OCI-M2 (cell line): ENCODE measurements at regions not wholly inside any gene's neighbourhood (a gene's known extent, or its start where the extent isn't known, plus 50 kb on each side); places are given as distances from the start of the nearest gene placed in this dataset.
"Not testable (repeated sequence)": the region's sequence is repeated elsewhere in the genome, so short reads cannot be mapped to it uniquely, and the experiment has no call there.

Source experiments
- DNase-seq: peaks from one replicate; lab custom pipeline; 2025; ENCODE audit not compliant: unreplicated experiment; lab: John Stamatoyannopoulos, UW

- not testable (repeated sequence) for DNase-seq
Observed at GRCh38 chr5:92255605-92256004, 872.5 kb upstream of the ARRDC3 start.

GRCh38 chr5:92248518-92248917, 865.4 kb upstream of the ARRDC3 start:
- DNase-seq = no peak

- DNase-seq = no peak
Observed at GRCh38 chr5:92242170-92242569, 859.1 kb upstream of the ARRDC3 start.

GRCh38 chr5:92237896-92238295, 854.8 kb upstream of the ARRDC3 start:
- no peak for DNase-seq

- DNase-seq = no peak
Observed at GRCh38 chr5:92222449-92222848, 839.3 kb upstream of the ARRDC3 start.

GRCh38 chr5:92216852-92217251, 833.7 kb upstream of the ARRDC3 start:
- DNase-seq = not testable (repeated sequence)

GRCh38 chr5:92215116-92215515, 832.0 kb upstream of the ARRDC3 start:
- no peak for DNase-seq

- DNase-seq = no peak
Observed at GRCh38 chr5:92208265-92208664, 825.1 kb upstream of the ARRDC3 start.

GRCh38 chr5:92207151-92207550, 824.0 kb upstream of the ARRDC3 start:
- no peak for DNase-seq

- no peak for DNase-seq
Observed at GRCh38 chr5:92206681-92207080, 823.6 kb upstream of the ARRDC3 start.

GRCh38 chr5:92199035-92199434, 815.9 kb upstream of the ARRDC3 start:
- DNase-seq = not testable (repeated sequence)

GRCh38 chr5:92181656-92182055, 798.5 kb upstream of the ARRDC3 start:
- DNase-seq = no peak

GRCh38 chr5:92180391-92180790, 797.3 kb upstream of the ARRDC3 start:
- no peak for DNase-seq

- DNase-seq = no peak
Observed at GRCh38 chr5:92179651-92180050, 796.5 kb upstream of the ARRDC3 start.

GRCh38 chr5:92177926-92178487, 794.9 kb upstream of the ARRDC3 start:
- no peak for DNase-seq

- no peak for DNase-seq
Observed at GRCh38 chr5:92163906-92164305, 780.8 kb upstream of the ARRDC3 start.

GRCh38 chr5:92147798-92148197, 764.7 kb upstream of the ARRDC3 start:
- DNase-seq = no peak

GRCh38 chr5:92147266-92147665, 764.1 kb upstream of the ARRDC3 start:
- DNase-seq = no peak

GRCh38 chr5:92145852-92146251, 762.7 kb upstream of the ARRDC3 start:
- DNase-seq = no peak

GRCh38 chr5:92144824-92145223, 761.7 kb upstream of the ARRDC3 start:
- DNase-seq = no peak

GRCh38 chr5:92132294-92132908, 749.3 kb upstream of the ARRDC3 start:
- not testable (repeated sequence) for DNase-seq

- no peak for DNase-seq
Observed at GRCh38 chr5:92126182-92126581, 743.1 kb upstream of the ARRDC3 start.

- DNase-seq = no peak
Observed at GRCh38 chr5:92119110-92119509, 736.0 kb upstream of the ARRDC3 start.
